Lower leg skin (tissue), 4 donors: ENCODE measurements at regions not wholly inside any gene's neighbourhood (a gene's known extent, or its start where the extent isn't known, plus 50 kb on each side); places are given as distances from the start of the nearest gene placed in this dataset.

Experiments
- DNase-seq, 2 donors: peaks; one replicate each; pipeline ENCODE4 v3.0.0-alpha.2; 2019; ENCODE audit warnings: low spot score in 2 of 2
- H3K4me3 ChIP-seq: fragments of 200-600 bp; sonication (generic); 2 replicates; pipeline ENCODE4 v1.5.1; 2017; ENCODE audit warnings: mild to moderate bottlenecking, low read depth; ENCODE audit not compliant: poor library complexity, severe bottlenecking
- CTCF ChIP-seq, 3 donors: fragments of 450-650 bp; IDR thresholded peaks; one replicate each; pipeline ENCODE4 v1.5.1; 2016; ENCODE audit warnings: antibody characterized with exemption in 3 of 3, mild to moderate bottlenecking in 3 of 3, moderate library complexity in 2 of 3
- POLR2A ChIP-seq, 2 donors: fragments of 450-650 bp; IDR thresholded peaks; one replicate each; pipeline ENCODE4 v1.6.1; 2016 to 2017; ENCODE audit warnings: antibody characterized with exemption in 2 of 2, mild to moderate bottlenecking in 1 of 2, moderate library complexity in 1 of 2
- WGBS, 2 donors: methylation state at CpG; one replicate each; pipeline ENCODE4 v1.1.5; 2018; 5-methylcytosine and 5-hydroxymethylcytosine counted together
- intact Hi-C: fragments of 100-400 bp; cut with DNase I; formaldehyde crosslinking; loops from one replicate; pipeline ENCODE4 v1.15.0; 2023; ENCODE audit warnings: low total_unique reads

- 64 to 65% methylated on average over 2 of the region's 2 CpGs for WGBS, 2 donors
- intact Hi-C loops, result no loop called here
- no peak overlapping the region for H3K4me3 ChIP-seq
- TF ChIP-seq CTCF (IDR thresholded peaks at IDR 0.05) (no peak), POLR2A (IDR thresholded peaks at IDR 0.05) (no peak)
- DNase-seq, result no peak
These were observed 218.9 kb upstream of the NCAM2 start for GRCh38 chr21:20779321-20779720.

GRCh38 chr21:20783611-20784010 lies 214.6 kb upstream of the NCAM2 start:
- DNase-seq, result no peak
- intact Hi-C loops, result no loop called here
- WGBS, 2 donors, result 67 to 74% methylated on average over 5 of the region's 5 CpGs
- no peak overlapping the region for H3K4me3 ChIP-seq
- TF ChIP-seq POLR2A (IDR thresholded peaks at IDR 0.05), result no peak
- no peak for TF ChIP-seq CTCF (IDR thresholded peaks at IDR 0.05)

- no peak for DNase-seq
- TF ChIP-seq CTCF (IDR thresholded peaks at IDR 0.05), result no peak
- no peak for TF ChIP-seq POLR2A (IDR thresholded peaks at IDR 0.05)
- intact Hi-C loops, result no loop called here
- 30 to 37% methylated on average over 2 of the region's 2 CpGs for WGBS, 2 donors
- no peak overlapping the region for H3K4me3 ChIP-seq
These were observed 208.3 kb upstream of the NCAM2 start for GRCh38 chr21:20789729-20790500.

- DNase-seq, result no peak
- intact Hi-C loops, result no loop called here
- no peak overlapping the region for H3K4me3 ChIP-seq
- 85 to 87% methylated on average over 3 of the region's 3 CpGs for WGBS, 2 donors
- TF ChIP-seq POLR2A (IDR thresholded peaks at IDR 0.05) (no peak), CTCF (IDR thresholded peaks at IDR 0.05) (no peak)
These were observed 198.1 kb upstream of the NCAM2 start for GRCh38 chr21:20800106-20800505.

- intact Hi-C loops, result no loop called here
- no peak for TF ChIP-seq CTCF (IDR thresholded peaks at IDR 0.05)
- WGBS, 2 donors, result 92 to 98% methylated on average over 4 of the region's 4 CpGs
- no peak overlapping the region for H3K4me3 ChIP-seq
- DNase-seq, result no peak
These were observed 196.0 kb upstream of the NCAM2 start for GRCh38 chr21:20802201-20802600.
